Activated CD4-positive, alpha-beta T cell treated with anti-CD3 and anti-CD28 coated beads for 36 hours (primary cell): ENCODE measurements at regions not wholly inside any gene's neighbourhood (a gene's known extent, or its start where the extent isn't known, plus 50 kb on each side); places are given as distances from the start of the nearest gene placed in this dataset.

Experiments used
- ATAC-seq: fragments of 200-7000 bp; cut with Tn5 transposase; one replicate; pipeline ENCODE4 v1.10.0; 2021; ENCODE audit warnings: mild to moderate bottlenecking, moderate library complexity
- CTCF ChIA-PET: fragments of 350-600 bp; sonication (Branson Sonifier 250); formaldehyde crosslinking; loops from one replicate; lab custom pipeline; 2021; ENCODE audit warnings: antibody characterized with exemption; lab: Charles Lee
- POLR2A ChIA-PET: fragments of 350-600 bp; sonication (Branson Sonifier 250); formaldehyde crosslinking; loops from one replicate; lab custom pipeline; 2021; ENCODE audit warnings: antibody characterized with exemption, inconsistent platforms; lab: Charles Lee
- DNase-seq: peaks from one replicate; pipeline ENCODE4 v3.0.0-alpha.2; 2020
- H3K27ac Mint-ChIP-seq: one replicate; pipeline ENCODE4 v1.8.0; 2021; ENCODE audit warnings: mixed read lengths
- H3K27me3 Mint-ChIP-seq: one replicate; pipeline ENCODE4 v1.8.0; 2021; ENCODE audit warnings: mixed read lengths
- H3K36me3 Mint-ChIP-seq: one replicate; pipeline ENCODE4 v1.8.0; 2021; ENCODE audit warnings: low read depth, mixed read lengths
- H3K4me1 Mint-ChIP-seq: one replicate; pipeline ENCODE4 v1.8.0; 2021; ENCODE audit warnings: mixed read lengths
- H3K4me3 Mint-ChIP-seq: one replicate; pipeline ENCODE4 v1.8.0; 2021; ENCODE audit warnings: mild to moderate bottlenecking, moderate library complexity, mixed read lengths
- H3K9me3 Mint-ChIP-seq: one replicate; pipeline ENCODE4 v1.8.0; 2021; ENCODE audit warnings: low read depth, mixed read lengths
- intact Hi-C, 2 experiments: fragments of 100-400 bp; cut with DNase I in 1 of 2; cut with micrococcal nuclease in 1 of 2; formaldehyde crosslinking; loops; one replicate each; pipeline versions ENCODE4 v1.14.2 to v1.15.1; 2022 to 2024; cut with DNase I, micrococcal nuclease

DNA sequence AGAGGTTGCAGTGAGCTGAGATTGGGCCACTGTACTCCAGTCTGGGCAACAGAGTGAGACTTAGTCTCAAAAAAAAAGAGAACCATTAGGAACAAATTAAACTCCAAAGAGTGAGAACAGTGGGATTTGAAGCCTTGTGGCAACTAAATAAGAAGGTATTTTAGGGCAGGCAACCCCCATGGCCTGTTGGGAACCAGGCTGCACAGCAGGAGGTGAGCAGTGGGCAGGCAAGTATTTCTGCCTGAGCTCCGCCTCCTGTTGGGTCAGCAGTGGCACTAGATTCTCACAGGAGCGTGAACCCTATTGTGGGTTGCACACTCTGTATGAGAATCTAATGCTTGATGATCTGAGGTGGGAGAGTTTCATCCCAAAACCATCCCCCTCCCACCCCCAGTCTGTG is 57.6 kb upstream of the MED9 start:
- intact Hi-C loops = loop anchor here in 1 of 2 experiments (5.0 kb wide), 1 partner anchor 58 kb away; the partner anchor contains the start of gene MED9
- H3K9me3 Mint-ChIP-seq = peaks cover 1% of the 10 kb centered on the region
- H3K4me3 Mint-ChIP-seq = no peak overlapping the region
- no peak overlapping the region for H3K27ac Mint-ChIP-seq
- no peaks in the 10 kb centered on the region for H3K36me3 Mint-ChIP-seq
- peaks cover 14% of the 10 kb centered on the region for H3K4me1 Mint-ChIP-seq
- H3K27me3 Mint-ChIP-seq = no peaks in the 10 kb centered on the region
- ATAC-seq = no peak
- ChIA-PET POLR2A (no interaction called here), CTCF (no interaction called here)
- DNase-seq = no peak

DNA sequence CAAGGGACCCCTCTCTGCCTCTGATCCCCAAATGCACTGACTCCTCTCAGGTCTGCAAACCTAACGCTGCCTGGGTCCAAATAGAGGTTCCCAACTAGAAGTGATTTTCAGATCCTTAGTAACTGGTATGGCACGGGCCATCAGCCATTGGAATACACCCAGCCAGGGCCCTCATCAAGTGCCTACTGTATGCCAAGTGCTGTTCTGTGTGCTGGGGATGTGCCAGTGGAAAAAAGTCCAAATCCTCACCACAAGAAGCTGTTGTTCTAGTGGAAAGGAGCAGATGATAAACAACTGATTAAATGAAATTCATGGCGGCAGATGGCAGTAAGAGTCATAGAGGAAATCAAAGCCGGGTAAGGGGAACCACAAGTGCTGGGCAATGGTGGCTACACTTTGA is 57.2 kb upstream of the MED9 start:
- H3K4me3 Mint-ChIP-seq = no peak overlapping the region
- intact Hi-C loops = loop anchor here in 1 of 2 experiments (5.0 kb wide), 1 partner anchor 58 kb away; the partner anchor contains the start of gene MED9
- no peaks in the 10 kb centered on the region for H3K36me3 Mint-ChIP-seq
- ATAC-seq (no peak), DNase-seq (no peak)
- peaks cover 14% of the 10 kb centered on the region for H3K4me1 Mint-ChIP-seq
- peaks cover 1% of the 10 kb centered on the region for H3K9me3 Mint-ChIP-seq
- H3K27ac Mint-ChIP-seq = no peak overlapping the region
- ChIA-PET CTCF (no interaction called here), POLR2A (no interaction called here)
- H3K27me3 Mint-ChIP-seq = no peaks in the 10 kb centered on the region

DNA sequence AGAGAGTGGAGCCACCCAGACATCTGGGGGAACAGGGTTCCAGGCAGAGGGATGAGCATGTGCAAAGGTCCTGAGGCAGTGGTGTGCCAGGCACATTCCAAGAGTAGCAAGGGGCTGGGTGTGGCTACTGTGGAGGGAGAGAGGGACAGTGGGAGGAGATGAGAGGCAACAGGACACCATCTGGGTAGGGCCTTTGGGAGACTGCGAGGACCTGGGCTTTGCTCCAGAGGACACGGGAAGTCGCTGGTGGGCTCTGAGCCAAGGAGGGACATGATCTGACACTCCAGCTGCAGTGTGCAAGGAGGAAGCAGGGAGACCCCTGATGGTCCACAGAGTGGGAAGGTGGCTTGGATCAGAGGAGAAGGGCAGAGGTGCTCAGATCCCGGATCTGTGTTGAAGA is 56.7 kb upstream of the MED9 start:
- Mint-ChIP-seq H3K9me3 (peaks cover 1% of the 10 kb centered on the region), H3K36me3 (no peaks in the 10 kb centered on the region), H3K4me1 (peaks cover 14% of the 10 kb centered on the region), H3K4me3 (no peak overlapping the region), H3K27me3 (no peaks in the 10 kb centered on the region), H3K27ac (no peak overlapping the region)
- ChIA-PET POLR2A (no interaction called here), CTCF (no interaction called here)
- DNase-seq (no peak), ATAC-seq (no peak)
- intact Hi-C loops = no loop called here

DNA sequence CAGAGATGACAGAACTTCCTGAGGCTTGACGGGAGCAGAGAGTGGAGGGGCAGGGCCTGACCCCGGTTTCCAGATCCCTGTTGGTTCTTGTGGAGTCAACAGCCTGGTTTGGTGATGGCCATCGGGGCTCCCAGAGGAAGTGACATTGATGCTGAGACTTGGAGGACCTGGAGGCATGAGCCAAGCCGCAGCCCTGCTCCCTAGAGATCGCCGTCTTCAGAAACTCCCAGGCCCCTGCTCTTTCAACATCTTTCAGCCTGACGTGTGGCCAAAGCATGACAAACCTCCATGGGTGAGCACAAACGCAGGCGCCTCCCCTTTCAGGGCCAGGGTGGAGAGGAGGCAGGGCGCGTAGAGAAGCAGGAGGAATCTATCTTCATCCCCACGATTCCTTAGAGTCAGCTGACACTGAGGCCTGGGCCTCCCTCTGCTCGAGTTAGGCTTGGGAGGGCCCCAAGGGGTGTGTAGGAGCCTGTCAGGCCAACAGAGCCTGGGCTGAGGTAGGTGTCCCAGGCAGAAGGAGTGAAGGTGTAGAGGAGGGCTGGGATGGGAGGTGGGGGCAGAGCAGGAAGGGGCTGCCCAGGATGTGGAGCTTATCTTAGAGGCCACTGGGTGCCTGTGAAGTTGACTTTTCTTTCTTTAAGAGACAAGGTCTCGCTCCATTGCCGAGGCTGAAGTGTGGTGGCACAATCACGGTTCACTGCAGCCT is 56.1 kb upstream of the MED9 start:
- CTCF ChIA-PET = interaction anchor here (1.0 kb wide), 1 partner anchor 20 kb away, joined by 4 read pairs; no protein-coding TSS in a partner anchor
- Mint-ChIP-seq H3K4me1 (peaks cover 14% of the 10 kb centered on the region), H3K27ac (no peak overlapping the region), H3K9me3 (peaks cover 1% of the 10 kb centered on the region), H3K27me3 (no peaks in the 10 kb centered on the region), H3K36me3 (no peaks in the 10 kb centered on the region), H3K4me3 (no peak overlapping the region)
- no peak for DNase-seq
- intact Hi-C loops = no loop called here
- POLR2A ChIA-PET = no interaction called here
- ATAC-seq = no peak

DNA sequence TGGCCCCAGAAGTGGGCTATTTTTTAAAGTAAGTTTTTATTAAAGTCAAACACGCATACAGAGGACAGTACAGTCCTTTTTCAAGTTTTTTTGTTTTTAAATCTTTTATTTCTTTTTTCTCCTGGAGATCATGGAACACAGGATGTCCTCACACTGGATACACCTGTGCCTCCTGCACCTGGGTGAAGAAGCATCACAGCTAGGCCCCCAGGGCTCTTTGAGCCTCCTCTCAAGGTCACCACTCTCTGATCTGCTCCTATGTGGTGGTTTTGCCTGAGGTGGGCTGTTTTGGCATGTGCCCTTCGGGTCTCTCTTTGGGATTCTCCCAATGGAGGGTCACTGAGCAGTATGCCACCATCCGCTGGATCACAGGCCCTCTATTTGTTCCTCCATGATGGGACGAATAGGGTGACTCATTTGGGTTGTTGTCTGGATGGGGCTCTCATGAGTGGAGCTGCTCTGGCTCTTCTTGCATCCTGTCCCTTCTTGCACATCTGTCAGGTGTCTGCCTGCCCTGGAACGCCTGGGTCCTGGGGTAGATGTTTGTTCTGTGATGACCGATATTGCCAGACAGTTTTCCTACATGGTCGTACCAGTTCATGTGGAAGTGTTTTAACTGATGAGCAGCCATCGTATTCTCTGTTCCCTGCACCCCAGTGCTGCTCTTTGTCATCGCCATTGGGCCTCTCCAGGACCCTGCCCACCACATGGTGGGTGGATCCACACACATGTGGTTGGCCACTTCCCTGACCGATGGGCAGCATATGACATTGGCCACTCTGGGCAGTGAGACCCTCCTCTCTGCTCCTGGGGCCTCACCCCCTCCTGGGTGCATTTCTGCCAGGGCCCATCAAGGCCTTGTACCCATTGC is 55.2 kb upstream of the MED9 start:
- ChIA-PET CTCF (interaction anchor here (1.0 kb wide), 1 partner anchor 21 kb away, joined by 4 read pairs; no protein-coding TSS in a partner anchor), POLR2A (no interaction called here)
- Mint-ChIP-seq H3K9me3 (peaks cover 1% of the 10 kb centered on the region), H3K4me3 (no peak overlapping the region), H3K27me3 (no peaks in the 10 kb centered on the region), H3K4me1 (peaks cover 7% of the 10 kb centered on the region), H3K27ac (no peak overlapping the region), H3K36me3 (no peaks in the 10 kb centered on the region)
- ATAC-seq (no peak), DNase-seq (no peak)
- intact Hi-C loops = no loop called here

DNA sequence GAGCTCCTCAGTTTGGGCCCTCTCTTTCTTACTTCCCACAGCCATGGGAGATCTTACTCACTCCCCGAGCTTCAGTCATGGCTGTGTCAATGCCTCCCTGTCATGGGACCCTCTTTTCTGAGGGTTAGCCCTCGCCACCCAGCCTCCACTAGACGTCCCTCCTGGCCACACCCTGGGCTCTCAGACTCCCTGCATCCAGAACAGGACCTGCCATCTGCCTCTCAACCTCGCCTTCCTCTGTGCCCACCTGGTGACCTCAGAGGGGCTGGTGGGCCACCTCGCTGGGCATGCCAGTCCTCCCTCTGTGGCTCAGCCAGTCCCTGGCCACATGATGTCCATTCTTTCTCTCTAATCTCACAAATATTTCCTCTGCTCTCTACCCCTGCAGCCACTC is 54.6 kb upstream of the MED9 start:
- Mint-ChIP-seq H3K27ac (no peak overlapping the region), H3K4me3 (no peak overlapping the region), H3K36me3 (no peaks in the 10 kb centered on the region), H3K9me3 (no peaks in the 10 kb centered on the region), H3K4me1 (peaks cover under 1% of the 10 kb centered on the region), H3K27me3 (no peaks in the 10 kb centered on the region)
- intact Hi-C loops = no loop called here
- DNase-seq = no peak
- CTCF ChIA-PET = no interaction called here
- ATAC-seq = no peak
- POLR2A ChIA-PET = no interaction called here

DNA sequence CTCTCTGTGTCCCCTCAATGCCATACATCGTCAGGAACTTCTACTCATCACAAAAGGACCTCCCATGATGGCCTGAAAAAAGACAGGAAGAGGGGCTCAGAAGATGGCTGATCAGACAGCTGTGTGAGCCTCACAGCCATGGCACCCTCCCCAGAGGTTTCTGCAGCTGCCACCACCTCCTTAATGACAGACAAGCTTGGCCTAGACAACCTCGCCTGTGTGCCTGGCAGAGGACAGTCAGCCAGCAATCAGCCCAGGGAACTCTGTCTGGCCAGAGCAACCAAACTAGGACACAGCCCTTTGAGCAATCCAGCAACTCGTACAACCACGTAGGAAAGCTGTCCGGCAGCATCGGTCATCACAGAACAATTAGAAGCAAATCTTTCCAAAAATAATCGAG is 54.2 kb upstream of the MED9 start:
- CTCF ChIA-PET = no interaction called here
- POLR2A ChIA-PET = no interaction called here
- Mint-ChIP-seq H3K27ac (no peak overlapping the region), H3K36me3 (no peaks in the 10 kb centered on the region), H3K4me3 (no peak overlapping the region), H3K4me1 (no peaks in the 10 kb centered on the region), H3K27me3 (no peaks in the 10 kb centered on the region), H3K9me3 (no peaks in the 10 kb centered on the region)
- ATAC-seq (no peak), DNase-seq (no peak)
- intact Hi-C loops = no loop called here

DNA sequence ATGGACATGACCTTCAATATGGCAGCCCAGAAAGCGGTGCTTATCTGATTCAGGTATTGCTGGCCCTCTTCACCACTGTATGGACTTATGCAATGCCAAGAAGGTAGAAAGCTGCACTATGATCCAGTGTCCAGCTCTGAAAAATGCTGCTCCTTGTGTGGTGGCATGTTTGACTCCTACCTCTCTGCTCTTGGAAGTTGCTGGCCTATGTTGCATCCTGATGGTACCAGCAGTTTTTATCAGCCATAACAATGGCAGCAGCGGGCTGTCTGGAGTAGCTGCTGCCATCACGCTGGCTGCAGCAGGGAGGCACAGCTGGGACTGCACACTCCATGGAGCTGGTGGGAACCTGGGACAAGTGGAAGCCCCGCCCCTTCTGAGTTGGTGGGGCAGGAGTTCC is 53.1 kb upstream of the MED9 start:
- Mint-ChIP-seq H3K9me3 (no peaks in the 10 kb centered on the region), H3K27me3 (no peaks in the 10 kb centered on the region), H3K4me3 (no peak overlapping the region), H3K36me3 (no peaks in the 10 kb centered on the region), H3K27ac (no peak overlapping the region), H3K4me1 (no peaks in the 10 kb centered on the region)
- ChIA-PET POLR2A (no interaction called here), CTCF (interaction anchor here (0.5 kb wide), 1 partner anchor 251 kb away, joined by 3 read pairs; no protein-coding TSS in a partner anchor)
- intact Hi-C loops = no loop called here
- ATAC-seq (no peak), DNase-seq (no peak)

DNA sequence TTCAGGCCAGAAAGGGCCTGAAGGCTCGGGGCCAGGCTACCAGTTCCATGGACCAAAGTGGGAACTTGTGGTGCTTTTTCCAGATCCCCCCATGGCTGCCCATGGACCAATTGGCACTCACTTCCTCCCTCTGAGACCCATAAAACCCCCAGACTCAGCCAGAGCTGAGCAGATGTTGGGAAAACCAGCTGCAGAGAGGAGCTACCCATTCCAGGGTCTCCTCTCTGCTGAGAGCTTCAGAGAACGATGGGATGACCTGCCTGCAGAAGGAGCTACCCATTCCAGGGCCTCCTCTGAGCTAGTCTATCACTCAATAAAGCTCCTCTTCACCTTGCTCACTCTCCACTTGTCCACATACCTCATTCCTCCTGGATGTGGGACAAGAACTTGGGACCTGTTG is 52.2 kb upstream of the MED9 start:
- intact Hi-C loops = no loop called here
- Mint-ChIP-seq H3K9me3 (no peaks in the 10 kb centered on the region), H3K27me3 (no peaks in the 10 kb centered on the region), H3K36me3 (no peaks in the 10 kb centered on the region), H3K4me1 (no peaks in the 10 kb centered on the region), H3K4me3 (no peak overlapping the region), H3K27ac (no peak overlapping the region)
- DNase-seq = no peak
- no peak for ATAC-seq
- POLR2A ChIA-PET = no interaction called here
- CTCF ChIA-PET = interaction anchor here (0.7 to 1.2 kb wide), 2 partner anchors 26 to 68 kb away, joined by 3 to 5 read pairs; no protein-coding TSS in a partner anchor

DNA sequence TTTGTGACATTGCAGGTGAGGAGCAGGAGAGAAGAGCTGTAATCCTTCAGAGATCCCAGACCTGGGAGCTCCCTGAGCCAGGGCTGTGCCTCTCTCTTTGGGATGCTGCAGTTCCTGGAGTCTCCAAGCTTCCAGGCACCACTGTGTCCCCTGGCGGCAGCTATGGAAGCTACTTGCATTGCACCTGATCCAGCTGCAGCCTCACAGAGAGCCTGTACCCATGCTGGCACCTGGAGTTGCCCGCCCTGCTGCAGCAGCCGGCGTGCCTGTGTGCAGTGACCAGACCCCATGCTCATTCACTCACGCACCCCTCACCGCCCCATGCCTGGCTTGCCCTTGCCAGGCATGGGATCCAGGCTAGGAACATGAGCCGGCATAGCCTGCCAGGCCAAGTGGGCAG is 51.8 kb upstream of the MED9 start:
- ATAC-seq (no peak), DNase-seq (no peak)
- Mint-ChIP-seq H3K9me3 (no peaks in the 10 kb centered on the region), H3K4me1 (no peaks in the 10 kb centered on the region), H3K27me3 (no peaks in the 10 kb centered on the region), H3K36me3 (no peaks in the 10 kb centered on the region), H3K27ac (no peak overlapping the region), H3K4me3 (no peak overlapping the region)
- intact Hi-C loops = no loop called here
- ChIA-PET CTCF (interaction anchor here (0.7 to 1.2 kb wide), 2 partner anchors 25 to 68 kb away, joined by 3 to 5 read pairs; no protein-coding TSS in a partner anchor), POLR2A (no interaction called here)

DNA sequence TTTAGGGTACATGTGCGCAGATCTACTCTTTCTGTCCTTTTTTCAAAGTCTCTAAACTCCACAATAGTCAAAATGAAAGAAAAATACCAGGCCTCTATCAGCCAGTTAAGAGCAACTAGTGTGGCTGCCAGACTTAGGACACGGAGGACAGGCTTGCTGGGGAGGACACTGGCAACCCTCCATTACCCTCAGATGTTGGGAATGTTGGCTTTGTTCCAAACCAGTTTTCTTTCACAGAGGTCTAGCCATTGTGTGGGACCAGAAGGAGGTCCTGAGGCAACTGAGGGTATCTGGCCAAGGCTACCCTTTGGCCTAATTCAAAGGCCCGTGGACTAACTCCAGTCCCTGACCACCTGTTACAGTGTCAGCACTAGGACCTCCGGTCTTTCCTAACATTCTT is 51.2 kb upstream of the MED9 start:
- no peaks in the 10 kb centered on the region for H3K27me3 Mint-ChIP-seq
- intact Hi-C loops = no loop called here
- DNase-seq (no peak), ATAC-seq (no peak)
- H3K36me3 Mint-ChIP-seq = no peaks in the 10 kb centered on the region
- POLR2A ChIA-PET = no interaction called here
- no peaks in the 10 kb centered on the region for H3K4me1 Mint-ChIP-seq
- H3K4me3 Mint-ChIP-seq = no peak overlapping the region
- H3K27ac Mint-ChIP-seq = no peak overlapping the region
- no peaks in the 10 kb centered on the region for H3K9me3 Mint-ChIP-seq
- CTCF ChIA-PET = no interaction called here

DNA sequence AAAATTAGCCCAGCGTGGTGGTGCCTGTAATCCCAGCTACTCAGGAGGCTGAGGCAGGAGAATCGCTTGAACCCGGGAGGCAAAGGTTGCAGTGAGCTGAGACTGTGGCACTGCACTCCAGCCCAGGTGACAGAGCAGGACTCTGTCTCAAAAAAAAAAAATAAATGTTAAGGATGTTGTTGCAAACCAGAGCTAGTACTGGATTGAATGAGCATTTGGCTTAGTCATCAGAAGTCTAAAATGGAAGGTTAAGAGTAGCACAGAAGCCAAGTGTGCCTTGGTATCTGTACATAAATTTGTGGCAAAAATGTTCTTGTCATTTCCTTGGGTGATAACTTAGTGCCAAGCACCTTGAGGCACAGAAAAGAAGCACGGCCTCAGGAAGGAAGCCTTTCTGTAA is 50.6 kb upstream of the MED9 start:
- ChIA-PET CTCF (no interaction called here), POLR2A (no interaction called here)
- no peaks in the 10 kb centered on the region for H3K36me3 Mint-ChIP-seq
- H3K4me1 Mint-ChIP-seq = no peaks in the 10 kb centered on the region
- no peak overlapping the region for H3K27ac Mint-ChIP-seq
- no peaks in the 10 kb centered on the region for H3K27me3 Mint-ChIP-seq
- no peaks in the 10 kb centered on the region for H3K9me3 Mint-ChIP-seq
- DNase-seq (no peak), ATAC-seq (peak; percentile 66)
- intact Hi-C loops = no loop called here
- H3K4me3 Mint-ChIP-seq = no peak overlapping the region
